Right lobe of liver (tissue), 4 donors: ENCODE measurements at regions not wholly inside any gene's neighbourhood (a gene's known extent, or its start where the extent isn't known, plus 50 kb on each side); places are given as distances from the start of the nearest gene placed in this dataset.

Experiments
- CTCF ChIP-seq, 4 donors: fragments of 200-600 bp in 3 of 4; fragments of 450-650 bp in 1 of 4; IDR thresholded peaks; one replicate each; pipeline versions ENCODE4 v1.5.1 to v1.8.0; 2016 to 2022; ENCODE audit warnings: antibody characterized with exemption in 4 of 4, mild to moderate bottlenecking in 2 of 4
- POLR2A ChIP-seq: fragments of 450-650 bp; IDR thresholded peaks from one replicate; pipeline ENCODE4 v1.6.1; 2017; ENCODE audit warnings: antibody characterized with exemption, mild to moderate bottlenecking
- donor health status: DM: no; HTN: no; CAD: no.
- donor health status: DM: no; HTN: no; CAD: no.
- donor health status: DM: no; HTN: yes; CAD: no.

DNA sequence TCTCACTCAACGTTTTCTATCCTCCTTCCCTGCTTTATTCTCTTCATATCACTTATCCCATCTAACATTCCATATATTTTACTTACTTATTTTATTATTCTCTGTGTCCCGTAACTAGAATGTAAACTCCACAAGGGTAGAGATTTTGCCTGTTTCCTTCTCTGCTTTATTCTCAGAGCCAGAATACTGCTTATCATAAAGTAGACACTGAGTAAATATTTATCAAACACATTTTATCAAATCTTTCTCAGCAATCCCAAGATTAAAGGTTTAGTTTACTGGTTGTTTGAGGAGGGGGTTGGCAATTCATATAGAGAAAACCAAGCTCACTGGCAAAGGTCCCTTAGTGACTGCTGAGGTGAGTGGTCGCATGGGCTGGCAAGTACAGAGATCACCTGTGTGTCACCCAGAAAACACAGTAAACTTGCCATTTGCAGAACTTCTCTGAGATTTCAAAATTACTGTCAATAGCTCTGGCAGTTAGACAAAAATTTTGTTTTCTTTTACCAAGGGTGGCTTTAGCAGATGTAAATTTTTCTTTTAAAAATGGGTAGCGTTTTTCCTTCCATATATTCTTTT lies 662.4 kb downstream of the UTRN start:
- TF ChIP-seq CTCF (IDR thresholded peaks at IDR 0.05) (no peak), POLR2A (no peak)
